ENCODE measurements at regions not wholly inside any gene's neighbourhood (a gene's known extent, or its start where the extent isn't known, plus 50 kb on each side); places are given as distances from the start of the nearest gene placed in this dataset.

GRCh38 chr18:73933685-73934084 lies 213.9 kb downstream of the FBXO15 start (continued):
- TF ChIP-seq, protein P1, sequence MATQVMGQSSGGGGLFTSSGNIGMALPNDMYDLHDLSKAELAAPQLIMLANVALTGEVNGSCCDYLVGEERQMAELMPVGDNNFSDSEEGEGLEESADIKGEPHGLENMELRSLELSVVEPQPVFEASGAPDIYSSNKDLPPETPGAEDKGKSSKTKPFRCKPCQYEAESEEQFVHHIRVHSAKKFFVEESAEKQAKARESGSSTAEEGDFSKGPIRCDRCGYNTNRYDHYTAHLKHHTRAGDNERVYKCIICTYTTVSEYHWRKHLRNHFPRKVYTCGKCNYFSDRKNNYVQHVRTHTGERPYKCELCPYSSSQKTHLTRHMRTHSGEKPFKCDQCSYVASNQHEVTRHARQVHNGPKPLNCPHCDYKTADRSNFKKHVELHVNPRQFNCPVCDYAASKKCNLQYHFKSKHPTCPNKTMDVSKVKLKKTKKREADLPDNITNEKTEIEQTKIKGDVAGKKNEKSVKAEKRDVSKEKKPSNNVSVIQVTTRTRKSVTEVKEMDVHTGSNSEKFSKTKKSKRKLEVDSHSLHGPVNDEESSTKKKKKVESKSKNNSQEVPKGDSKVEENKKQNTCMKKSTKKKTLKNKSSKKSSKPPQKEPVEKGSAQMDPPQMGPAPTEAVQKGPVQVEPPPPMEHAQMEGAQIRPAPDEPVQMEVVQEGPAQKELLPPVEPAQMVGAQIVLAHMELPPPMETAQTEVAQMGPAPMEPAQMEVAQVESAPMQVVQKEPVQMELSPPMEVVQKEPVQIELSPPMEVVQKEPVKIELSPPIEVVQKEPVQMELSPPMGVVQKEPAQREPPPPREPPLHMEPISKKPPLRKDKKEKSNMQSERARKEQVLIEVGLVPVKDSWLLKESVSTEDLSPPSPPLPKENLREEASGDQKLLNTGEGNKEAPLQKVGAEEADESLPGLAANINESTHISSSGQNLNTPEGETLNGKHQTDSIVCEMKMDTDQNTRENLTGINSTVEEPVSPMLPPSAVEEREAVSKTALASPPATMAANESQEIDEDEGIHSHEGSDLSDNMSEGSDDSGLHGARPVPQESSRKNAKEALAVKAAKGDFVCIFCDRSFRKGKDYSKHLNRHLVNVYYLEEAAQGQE (IDR thresholded peaks at IDR 0.05; ENCODE audit: unreplicated experiment), result no peak
- TF ChIP-seq ZNF331 (CRISPR knock-in tag; IDR thresholded peaks at IDR 0.05; ENCODE audit: low read depth), result no peak

- Histone ChIP-seq H4K20me1 (replicated peaks; ENCODE audit: insufficient read depth) (no peaks in the 10 kb centered on the region), H3K4me1 (ENCODE audit: insufficient read depth) (no peaks in the 10 kb centered on the region), H3K4me2 (no peak overlapping the region), H3K27me3 (ENCODE audit: insufficient read depth) (no peaks in the 10 kb centered on the region), H3F3A (replicated peaks; ENCODE audit: low read depth) (no peaks in the 10 kb centered on the region), H3K27ac (ENCODE audit: low read depth) (no peak overlapping the region), H3K4me3 (no peak overlapping the region), H2AFZ (no peak overlapping the region), H3K36me3 (ENCODE audit: insufficient read depth) (no peaks in the 10 kb centered on the region), H3K9me2 (ENCODE audit: insufficient read depth) (0 out of 2 replicates have a peak, but pooled peaks cover 3% of the 10 kb centered on the region), H3K79me2 (replicated peaks; ENCODE audit: insufficient read depth) (no peaks in the 10 kb centered on the region)
- Mint-ChIP-seq H3K36me3 (ENCODE audit: low read depth) (no peaks in the 10 kb centered on the region), H3K27me3 (ENCODE audit: insufficient read depth, low read depth, poor library complexity) (peaks cover 5% of the 10 kb centered on the region), H3K27ac (no peak overlapping the region), H3K4me1 (no peaks in the 10 kb centered on the region), H3K4me3 (no peak overlapping the region), H3K9me3 (no peaks in the 10 kb centered on the region; the same call in 2 of the 3 replicates)
- DNase-seq (ENCODE audit: low spot score) (no peak), ATAC-seq (no peak)
- TF ChIP-seq ZNF462 (CRISPR knock-in tag; IDR thresholded peaks at IDR 0.05) (no peak), ETS1 (IDR thresholded peaks at IDR 0.05) (no peak), CTCF (conservative IDR thresholded peaks at IDR 0.05; ENCODE audit: low read depth in 2 of 2) (no peak), NANOG (IDR thresholded peaks at IDR 0.05; ENCODE audit: borderline replicate concordance) (no peak), ZNF114 (CRISPR knock-in tag; IDR thresholded peaks at IDR 0.05) (no peak), JUNB (IDR thresholded peaks at IDR 0.05; ENCODE audit: unreplicated experiment) (no peak), EZH2phosphoT487 (IDR thresholded peaks at IDR 0.05; ENCODE audit: unreplicated experiment) (no peak), STAT1 (IDR thresholded peaks at IDR 0.05; ENCODE audit: unreplicated experiment) (no peak), EZH2 (IDR thresholded peaks at IDR 0.05; ENCODE audit: low read depth, unreplicated experiment) (no peak)
Observed at GRCh38 chr18:73932976-73933375, 214.7 kb downstream of the FBXO15 start.

Measured in GM23338 (cell line).